IPS DF 19.7 (cell line): ENCODE measurements at regions not wholly inside any gene's neighbourhood (a gene's known extent, or its start where the extent isn't known, plus 50 kb on each side); places are given as distances from the start of the nearest gene placed in this dataset.

Experiments used
- DNase-seq: peaks from one replicate; pipeline ENCODE4 v3.0.0-alpha.2; 2013; ENCODE audit warnings: low read depth, low spot score

GRCh38 chr10:20406281-20407104 is 490.6 kb downstream of the NEBL start:
- DNase-seq, result no peak

- no peak for DNase-seq
Observed at GRCh38 chr10:20405761-20406160, 491.4 kb downstream of the NEBL start.

DNA sequence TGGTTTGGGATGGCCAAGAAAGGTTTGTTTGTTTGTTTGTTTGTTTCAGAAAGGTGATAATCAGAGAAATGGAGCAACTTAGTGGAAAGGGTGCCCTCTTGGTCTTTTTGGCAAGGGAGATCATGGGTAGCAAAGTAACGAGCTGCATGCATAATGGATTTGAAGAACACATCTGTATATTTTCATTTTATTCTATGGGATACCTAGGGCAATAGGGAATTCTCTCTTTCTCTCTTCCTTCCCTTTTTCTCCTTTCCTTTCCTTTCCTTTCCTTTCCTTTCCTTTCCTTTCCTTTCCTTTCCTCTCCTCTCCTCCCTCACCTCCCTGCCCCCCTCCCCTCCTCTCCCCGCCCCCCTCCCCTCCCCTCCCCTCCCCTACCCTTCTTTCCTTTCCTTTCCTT is 492.1 kb downstream of the NEBL start:
- DNase-seq, result no peak

DNA sequence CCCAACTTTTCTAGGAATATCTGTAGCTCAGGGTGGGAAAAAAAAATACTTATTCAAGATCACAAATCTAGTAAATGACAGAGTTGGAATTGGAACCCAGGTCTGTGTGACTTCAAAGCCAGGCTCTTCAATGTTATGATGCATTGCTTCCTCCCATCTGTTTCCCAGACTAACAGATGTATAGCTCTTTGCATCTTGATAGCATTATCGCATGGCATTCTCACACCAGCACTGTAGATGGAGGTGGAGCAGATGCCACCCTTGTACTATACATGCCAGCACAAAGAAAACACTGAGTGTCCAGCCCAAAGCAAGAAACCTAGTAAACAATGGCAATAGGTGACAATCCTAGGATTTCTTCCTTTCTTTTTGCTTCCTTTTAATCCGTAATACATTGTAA is 497.3 kb downstream of the NEBL start:
- DNase-seq, result no peak

- DNase-seq, result no peak
Observed at GRCh38 chr10:20396701-20397100, 500.4 kb downstream of the NEBL start.

DNA sequence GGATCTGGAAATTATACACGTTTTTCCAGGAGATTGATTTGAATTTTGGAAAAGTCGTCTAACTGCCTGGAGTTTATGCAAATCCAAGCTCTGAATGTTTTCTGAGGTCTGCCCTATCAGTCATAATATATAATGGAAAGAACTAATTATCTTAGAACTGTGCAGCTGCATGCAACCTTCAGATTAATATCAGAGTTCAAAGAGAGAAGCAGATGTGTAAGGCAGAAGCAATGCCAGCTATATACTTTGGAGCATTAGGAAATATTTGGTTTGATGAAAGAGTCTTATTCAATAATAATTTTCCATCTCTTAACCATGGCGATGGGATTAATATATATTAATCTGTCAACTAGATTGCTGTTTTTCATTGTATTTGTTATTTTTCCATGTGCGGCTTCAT is 500.9 kb downstream of the NEBL start:
- no peak for DNase-seq

- no peak for DNase-seq
Observed at GRCh38 chr10:20391629-20392028, 505.5 kb downstream of the NEBL start.

DNA sequence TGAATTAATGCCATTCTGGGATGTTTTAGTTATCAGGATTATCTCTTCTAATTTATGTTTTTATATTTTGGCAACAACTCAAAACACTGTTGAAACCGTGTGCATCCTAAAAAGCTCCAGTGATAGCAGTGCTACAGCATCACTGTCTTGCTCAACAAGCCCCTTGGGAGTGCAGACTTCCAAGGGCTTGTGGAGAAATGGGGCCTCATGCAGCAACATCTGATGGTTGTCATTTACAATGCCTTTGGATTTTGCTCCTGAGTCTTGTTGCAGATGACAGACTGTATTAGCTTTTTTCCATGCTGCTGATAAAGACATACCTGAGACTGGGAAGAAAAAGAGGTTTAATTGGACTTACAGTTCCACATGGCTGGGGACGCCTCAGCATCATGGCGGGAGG is 515.4 kb downstream of the NEBL start:
- DNase-seq, result no peak

DNA sequence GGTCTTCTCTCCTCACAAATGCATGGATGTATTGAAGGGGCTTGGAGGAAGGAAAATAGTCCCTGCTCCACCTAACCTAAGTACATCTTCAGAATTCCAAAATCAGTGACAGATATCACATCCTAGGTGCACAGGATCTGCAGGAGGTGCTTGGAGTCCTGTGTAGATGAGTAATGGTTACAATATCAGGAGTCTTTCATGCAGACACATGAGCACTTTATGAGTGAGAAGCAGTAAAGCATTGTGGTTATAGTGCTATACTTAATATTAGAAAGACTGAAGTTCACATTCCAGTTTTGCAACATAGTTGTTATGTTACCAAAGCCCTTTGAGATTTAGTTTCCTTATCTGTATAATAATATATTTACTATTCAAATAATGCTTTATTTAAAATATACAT is 516.7 kb downstream of the NEBL start:
- DNase-seq, result no peak

- DNase-seq, result peak; percentile 70
Observed at GRCh38 chr10:20372748-20373147, 524.4 kb downstream of the NEBL start.

- DNase-seq, result peak; percentile 74
Observed at GRCh38 chr10:20370977-20371533, 526.1 kb downstream of the NEBL start.

- peak; percentile 79 for DNase-seq
Observed at GRCh38 chr10:20369863-20370736, 527.0 kb downstream of the NEBL start.

DNA sequence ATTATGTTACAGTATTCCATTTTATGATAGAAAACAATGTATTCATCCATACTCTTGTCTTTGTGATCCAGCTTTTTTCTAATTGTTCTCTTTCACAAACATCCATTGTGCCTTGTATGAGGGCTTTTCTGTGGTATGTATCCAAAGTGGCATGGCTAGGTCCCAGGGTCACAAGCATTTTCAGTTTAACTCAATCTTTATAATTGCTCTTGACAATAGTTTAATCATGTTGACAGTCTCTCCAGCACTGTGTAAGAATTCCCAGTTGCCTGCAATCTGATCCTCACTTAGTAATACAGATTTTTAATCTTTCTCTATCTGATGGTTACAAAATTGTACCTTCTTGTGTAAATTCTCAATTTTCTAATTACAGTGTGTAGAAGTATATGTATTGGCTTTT is 533.4 kb downstream of the NEBL start:
- no peak for DNase-seq

GRCh38 chr10:20355915-20356314 is 539.7 kb downstream of the PLXDC2 start:
- DNase-seq, result no peak

GRCh38 chr10:20355011-20355410 is 538.8 kb downstream of the PLXDC2 start:
- no peak for DNase-seq

DNA sequence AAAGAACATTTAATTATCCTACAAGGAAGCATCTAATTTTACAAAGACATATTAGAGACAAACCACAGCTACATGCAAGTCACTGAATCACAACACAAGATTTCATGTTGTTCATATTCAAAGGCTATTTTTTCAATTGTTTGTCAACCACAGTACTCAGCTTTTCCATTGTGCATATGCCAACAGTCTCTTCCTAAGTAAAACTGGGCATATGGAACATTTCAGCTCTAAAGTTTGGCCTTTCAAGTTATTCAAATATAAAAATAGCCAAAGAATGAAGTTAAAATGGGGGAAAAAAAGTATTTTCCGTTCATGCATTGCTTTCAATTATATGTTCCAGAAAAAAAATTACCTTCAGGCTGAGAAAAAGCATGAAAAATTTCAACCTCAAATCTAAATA is 537.9 kb downstream of the PLXDC2 start:
- no peak for DNase-seq

DNA sequence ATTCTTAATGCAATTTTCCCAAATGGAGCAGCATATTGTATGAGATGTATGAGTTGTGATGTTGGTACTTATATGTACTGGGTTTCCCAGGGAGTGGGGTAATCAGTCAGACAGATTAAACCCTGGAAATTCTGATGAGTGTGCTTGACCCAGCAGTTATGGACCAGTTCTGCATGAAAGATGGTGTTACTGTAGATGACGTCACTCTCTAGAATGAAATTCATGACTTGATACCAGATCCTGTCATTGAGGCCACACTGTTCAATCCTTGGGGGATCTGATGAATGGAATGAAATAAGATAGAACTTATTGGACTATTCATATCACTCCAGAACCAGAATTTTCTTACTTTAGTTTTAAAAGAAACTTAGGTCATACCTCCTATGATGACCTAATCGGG is 534.3 kb downstream of the PLXDC2 start:
- DNase-seq, result no peak

GRCh38 chr10:20343036-20343435 is 526.8 kb downstream of the PLXDC2 start:
- DNase-seq, result no peak
